GM18508 (cell line): ENCODE measurements at regions not wholly inside any gene's neighbourhood (a gene's known extent, or its start where the extent isn't known, plus 50 kb on each side); places are given as distances from the start of the nearest gene placed in this dataset.
A peak's percentile ranks its signal among the peaks of the same experiment; 100 is the strongest.

Source experiments
- ATAC-seq: cut with Tn5 transposase; IDR thresholded peaks from one replicate; pipeline ENCODE4 v1.9.1; 2021; ENCODE audit warnings: moderate number of reproducible peaks; ENCODE audit not compliant: insufficient read depth, unreplicated experiment

DNA sequence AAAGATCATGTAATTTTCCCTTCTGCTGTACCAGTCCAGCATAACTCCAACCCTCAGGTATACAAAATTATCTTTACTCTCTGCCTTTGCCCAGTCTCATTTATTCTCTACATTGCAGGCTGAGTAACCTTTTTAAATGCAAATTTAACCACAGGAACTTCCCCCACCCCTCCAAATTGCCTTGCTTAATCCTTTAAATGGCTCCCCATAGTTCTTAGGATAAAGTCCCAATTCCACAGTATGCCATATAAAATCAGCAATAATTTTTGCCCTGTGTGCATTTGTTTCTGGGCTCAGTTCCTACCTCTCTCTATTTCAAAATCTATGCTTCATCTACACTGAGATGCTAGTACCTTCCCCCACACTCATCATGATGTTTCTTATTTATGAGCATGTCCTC is 879.7 kb downstream of the RPA4 start:
- no peak for ATAC-seq

DNA sequence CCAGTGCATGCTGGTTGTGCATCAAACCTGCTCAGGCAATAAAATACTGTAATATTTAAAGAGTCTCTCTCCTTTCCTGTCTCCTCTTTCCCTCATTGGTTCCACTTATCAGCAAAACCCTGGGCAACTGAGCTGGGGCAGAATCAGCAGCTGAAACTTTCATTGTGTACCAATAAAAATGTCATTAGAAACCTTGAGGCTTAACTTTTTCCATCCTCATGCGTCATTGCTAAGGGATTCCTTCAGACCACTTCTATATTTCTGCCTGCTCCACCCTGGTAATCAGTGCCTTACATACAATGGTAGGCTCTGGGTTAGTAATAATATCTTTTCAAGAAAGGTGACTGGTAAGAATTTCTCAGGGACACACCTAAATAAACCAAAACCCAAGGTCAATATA is 880.3 kb downstream of the RPA4 start:
- no peak for ATAC-seq

DNA sequence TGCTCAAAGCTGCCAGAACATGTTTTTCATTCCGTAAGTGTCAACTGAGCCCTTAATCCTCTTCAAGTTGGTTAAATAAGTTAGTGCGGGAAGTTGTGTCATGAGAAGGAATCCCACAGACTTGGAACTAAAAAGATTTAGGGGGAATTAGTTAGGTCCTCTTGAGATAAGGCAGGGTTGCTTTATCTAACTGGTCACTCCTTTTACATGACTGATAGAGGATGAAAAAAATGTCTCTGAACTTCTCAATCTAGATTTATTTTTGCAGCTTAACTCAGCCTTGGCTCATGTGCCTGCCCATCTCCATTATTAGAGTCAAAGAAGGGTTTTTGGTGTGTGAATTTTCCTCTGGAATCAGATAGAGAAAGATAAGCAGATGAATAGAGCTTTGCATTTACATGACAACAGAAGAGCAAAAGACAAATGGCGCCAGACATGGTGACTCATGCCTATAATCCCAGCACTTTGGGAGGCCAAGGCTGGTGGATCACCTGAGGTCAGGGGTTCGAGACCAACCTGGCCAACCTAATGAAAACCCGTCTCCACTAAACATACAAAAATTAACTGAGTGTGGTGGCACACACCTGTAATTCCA is 882.9 kb downstream of the RPA4 start:
- no peak for ATAC-seq

DNA sequence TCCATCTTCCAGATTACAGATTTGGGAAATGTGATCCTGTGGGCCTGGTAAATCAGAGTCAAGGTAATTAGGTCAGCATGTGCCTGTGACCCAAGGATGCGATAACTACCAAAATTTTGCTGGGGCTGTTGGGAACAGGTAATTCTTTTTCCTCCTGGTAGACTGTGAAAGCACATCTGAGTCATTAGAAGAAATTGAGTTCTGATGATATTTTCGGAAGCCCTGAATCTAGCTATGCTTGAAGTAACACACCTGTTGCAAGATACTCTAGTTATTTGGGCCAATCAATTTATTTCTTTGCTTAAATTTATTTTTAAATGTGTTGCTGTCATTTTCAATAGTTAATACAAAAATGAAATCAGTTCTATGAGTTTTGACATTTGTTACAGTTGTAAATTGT is 903.6 kb downstream of the RPA4 start:
- ATAC-seq = no peak

DNA sequence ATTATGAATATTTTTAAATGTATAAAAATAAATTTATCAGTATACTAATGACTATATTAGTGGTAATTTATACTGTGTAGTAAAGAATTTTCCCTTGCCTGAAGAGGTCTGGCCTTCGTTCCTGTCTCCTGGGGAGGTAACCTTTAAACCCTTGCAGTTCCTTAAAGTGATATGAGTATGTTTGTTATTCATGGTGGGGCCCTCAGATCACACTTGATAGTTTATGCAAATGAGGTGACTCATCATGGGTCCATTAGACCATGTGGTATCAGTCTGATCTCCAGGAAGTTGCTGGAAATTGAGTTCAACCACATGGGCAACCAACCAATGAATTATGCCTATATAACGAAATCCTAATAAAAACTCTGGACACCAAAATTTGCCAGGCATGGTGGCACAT is 904.1 kb downstream of the RPA4 start:
- ATAC-seq = no peak

DNA sequence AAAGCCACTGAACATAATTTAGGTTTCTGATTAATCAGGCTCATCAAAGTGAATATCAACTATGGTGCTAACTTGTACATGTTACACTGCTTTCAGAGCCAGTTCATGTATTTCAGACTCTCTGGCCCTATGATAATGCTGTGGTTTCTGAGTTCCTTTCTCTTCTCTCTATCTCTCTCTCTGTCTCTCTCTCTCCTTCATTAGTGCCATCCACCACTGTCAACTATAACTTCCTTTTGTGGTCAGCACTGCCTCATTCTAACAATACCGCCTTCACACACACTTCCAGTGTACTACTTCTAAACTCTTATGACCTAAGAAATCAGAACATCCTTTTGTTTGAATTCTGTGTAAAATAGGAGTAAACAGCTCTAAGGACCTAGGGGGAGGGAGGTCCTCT is 907.1 kb downstream of the RPA4 start:
- peak; percentile 76 for ATAC-seq

DNA sequence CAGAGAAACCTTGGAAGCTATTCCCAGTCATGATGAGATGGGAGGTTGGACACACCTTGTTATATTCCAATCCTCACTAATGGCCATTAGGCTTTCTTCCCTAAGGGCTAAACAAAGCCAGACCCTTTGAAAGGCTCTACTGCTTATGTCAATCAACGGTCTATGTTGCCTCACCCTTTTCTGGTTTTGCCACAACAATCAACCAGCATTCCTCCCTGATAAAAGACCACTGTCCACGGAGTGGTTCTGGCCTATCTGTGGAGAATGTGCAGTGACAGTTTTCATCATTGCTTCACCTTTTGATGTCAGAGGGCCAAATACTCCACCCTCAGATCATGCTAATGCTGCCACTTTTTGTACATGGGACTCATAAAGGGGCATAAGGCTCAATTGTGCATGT is 913.4 kb downstream of the RPA4 start:
- no peak for ATAC-seq

DNA sequence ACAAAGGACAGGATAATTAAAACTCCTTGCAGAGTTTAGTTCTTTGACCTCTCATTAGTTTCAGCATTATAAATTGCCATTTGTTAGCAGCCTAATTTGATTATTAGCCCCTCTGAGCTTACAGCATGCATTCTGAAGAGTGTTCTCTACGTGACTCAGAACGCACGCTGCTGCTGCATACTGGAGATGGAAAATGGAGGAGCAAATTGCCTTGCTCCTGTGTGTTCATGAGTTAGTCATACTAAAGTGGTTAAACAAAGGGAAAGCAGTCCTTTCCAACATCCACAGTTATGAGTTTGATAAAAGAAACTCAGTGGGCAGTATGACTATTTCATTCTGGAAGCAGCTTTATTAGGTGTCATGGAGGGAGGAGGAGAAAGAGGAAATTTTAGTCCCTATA is 922.5 kb downstream of the RPA4 start:
- no peak for ATAC-seq

DNA sequence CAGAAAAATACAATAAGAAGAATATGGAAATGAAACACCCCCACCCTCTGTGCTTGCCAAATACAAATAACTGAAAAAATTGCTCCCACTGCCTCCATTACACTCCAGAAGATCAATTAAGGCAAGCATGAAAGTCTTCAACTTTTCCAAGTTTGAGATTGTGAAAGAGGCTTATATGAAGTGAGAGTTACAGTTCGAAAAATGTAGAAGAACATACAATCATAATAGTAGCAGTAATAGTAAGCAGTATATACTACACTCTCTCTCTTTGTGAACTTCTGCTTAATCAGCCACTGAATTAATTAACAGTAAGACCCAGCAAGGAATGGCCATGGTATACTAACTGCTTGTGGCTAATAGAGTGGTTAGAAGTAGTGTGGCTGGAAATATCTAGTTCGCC is 923.2 kb downstream of the RPA4 start:
- ATAC-seq = no peak

DNA sequence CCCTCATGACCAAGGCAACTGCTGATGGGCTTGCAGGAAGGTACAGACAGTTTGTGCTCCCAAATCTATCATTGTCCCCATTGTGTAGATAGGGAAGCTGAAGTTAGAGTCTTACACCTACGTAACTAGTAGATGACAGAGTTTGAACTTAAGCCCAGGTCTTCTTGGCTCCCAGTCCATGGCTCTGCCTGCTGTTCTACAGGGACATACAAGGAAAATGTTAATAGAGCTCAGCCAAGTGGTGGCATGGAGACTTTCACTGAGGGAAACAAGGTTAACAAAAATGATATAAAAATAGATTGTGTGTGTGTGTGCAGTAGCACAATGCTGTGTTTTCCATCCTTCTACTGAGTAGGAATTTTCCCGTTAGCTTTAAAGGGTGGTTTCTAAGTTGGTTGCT is 936.5 kb downstream of the RPA4 start:
- no peak for ATAC-seq

DNA sequence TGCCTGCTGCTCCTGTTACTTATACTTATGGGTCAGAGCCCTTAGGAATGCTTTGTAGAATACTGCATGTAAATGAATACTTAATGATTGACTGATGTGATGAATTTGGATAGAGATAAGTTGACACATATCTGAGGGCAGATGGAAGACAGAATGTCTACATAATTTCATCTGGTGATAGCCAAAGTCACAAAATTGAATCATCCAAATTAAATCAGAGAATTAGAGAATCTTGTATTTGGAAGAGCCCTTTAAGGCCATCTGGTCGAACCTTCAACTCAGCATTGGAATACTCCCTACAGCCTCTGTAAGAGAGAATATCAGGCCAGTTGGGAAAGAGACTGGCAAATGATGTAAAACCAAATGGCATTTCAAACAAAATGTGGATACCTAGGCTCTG is 944.8 kb downstream of the RPA4 start:
- ATAC-seq = no peak

DNA sequence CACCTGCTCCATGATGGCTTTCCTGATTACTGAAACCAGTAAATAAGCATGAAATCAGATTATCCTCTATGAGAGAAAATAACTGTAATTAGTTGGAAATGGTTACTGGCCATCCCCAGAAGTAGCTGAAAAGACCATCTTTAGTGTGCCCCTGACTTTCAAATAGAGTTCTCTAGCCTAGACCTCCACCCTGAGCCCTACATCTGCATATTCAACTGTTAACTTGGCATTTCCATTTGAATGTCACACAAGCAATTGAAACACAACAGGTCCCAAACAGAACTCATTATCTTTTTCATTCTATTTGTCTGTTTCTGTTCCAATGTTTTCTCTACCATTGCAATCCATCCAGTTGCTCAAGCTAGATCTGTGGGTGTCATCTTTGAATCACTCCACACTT is 952.3 kb downstream of the RPA4 start:
- no peak for ATAC-seq

DNA sequence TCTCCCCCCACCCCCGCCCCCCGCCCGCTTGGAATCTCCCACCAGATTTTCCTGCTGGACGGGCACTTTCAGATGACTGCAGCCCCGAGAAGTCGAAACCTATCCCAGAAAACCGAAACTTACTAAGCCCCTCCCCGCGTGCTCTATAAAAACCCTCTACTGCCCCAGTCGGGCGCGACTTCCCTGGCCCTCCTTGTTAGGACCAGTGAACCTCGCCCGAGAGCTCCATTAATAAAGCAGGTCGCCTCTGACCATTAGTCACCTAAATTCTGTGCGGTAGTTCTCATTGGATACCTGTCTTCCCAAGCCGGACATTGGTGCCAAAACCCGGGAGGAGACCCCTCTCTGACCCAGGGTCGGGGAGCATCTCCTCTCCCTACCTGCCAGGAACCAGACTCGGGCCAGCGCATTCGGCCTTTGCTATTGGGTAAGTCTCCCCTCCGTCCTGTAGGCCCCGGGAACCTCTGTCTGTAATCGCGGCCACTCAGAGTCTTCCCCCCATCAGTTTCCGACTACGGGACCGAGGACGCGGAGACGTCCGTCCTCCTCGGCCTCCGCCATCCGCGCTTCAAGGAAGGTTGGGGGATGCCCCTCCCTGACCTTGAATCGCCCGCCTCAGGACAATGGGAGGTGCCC is 958.0 kb downstream of the RPA4 start:
- ATAC-seq = no peak

DNA sequence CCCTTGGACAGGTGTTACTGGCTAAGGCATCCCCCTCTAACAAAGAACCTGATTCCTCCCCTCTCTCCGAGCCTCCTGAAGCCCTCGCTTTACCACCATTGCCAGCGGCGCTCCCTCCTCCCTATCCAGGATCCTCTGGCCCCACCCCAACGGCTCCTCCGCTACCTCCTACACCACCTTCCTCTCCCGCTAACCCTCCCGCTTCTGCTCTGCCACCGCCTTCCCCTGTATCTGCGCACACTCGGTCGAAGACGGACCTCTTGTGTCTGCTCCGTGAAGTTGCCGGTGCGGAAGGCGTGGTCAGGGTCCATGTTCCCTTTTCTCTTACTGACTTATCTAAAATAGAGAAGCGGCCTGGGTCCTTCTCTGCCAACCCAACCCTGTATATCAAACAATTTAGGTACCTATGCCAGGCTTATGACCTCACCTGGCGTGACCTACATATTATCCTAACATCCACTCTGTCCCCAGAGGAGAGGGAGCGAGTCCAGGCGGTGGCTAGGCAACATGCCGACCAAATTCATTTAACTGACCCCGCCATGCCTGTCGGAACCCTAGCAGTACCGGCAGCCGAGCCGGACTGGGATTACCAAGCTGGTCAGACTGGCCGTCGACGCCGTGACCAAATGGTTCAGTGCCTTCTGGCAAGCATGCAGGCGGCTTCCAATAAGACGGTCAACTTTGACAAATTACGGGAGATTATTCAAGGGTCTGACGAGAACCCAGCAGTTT is 958.9 kb downstream of the RPA4 start:
- ATAC-seq = no peak

DNA sequence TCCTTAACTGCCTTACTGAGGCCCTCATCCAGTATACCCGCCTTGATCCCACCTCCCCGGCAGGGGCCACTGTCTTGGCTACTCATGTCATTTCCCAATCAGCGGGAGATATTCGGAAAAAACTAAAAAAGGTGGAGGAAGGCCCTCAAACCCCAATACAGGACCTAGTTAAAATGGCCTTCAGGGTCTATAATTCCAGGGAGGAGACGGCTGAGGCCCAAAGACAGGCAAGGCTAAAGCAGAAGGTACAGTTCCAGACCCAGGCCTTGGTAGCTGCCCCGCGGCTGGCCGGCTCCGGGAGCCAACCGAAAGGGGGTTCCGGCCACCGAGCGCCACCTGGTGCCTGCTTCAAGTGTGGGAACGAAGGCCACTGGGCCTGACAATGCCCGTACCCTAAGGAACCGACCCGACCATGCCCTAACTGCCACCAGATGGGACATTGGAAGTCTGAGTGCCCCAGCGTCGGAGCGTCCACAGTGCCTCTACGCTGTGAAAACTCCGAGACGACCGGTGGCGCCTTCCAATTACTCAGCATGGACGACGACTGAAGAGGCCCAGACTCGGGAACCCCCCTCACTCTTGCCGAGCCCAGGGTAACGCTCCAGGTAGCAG is 959.6 kb downstream of the RPA4 start:
- ATAC-seq = no peak

DNA sequence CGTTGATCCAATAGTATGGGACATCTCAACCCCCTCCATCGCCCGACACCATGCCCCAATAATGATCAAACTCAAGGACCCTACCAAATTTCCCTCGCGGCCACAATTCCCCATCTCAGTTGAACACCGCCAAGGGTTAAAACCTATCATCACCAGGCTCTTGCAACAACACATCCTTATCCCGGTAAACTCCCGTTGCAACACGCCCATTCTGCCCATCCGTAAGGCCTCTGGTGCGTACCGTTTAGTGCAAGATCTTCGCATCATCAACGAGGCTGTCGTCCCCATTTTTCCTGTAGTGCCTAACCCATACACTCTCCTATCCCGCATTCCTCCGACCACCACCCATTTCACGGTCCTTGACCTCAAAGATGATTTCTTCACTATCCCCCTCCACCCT is 960.5 kb downstream of the RPA4 start:
- no peak for ATAC-seq

DNA sequence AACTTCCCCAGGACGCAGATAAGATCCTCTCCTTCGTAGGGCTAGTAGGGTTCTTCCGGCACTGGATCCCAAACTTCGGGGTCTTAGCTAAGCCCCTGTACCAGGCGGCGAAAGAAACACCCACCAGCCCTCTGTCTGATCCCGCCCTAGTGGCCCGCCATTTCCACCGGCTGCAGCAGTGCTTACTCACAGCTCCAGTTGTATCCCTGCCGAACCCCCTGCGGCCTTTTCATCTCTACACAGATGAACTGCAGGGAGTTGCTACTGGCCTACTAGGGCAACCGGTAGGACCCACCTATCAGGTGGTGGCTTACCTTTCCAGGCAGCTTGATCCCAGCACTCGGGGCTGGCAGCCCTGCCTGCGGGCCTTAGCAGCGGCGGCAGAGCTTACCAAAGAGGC is 961.2 kb downstream of the RPA4 start:
- ATAC-seq = no peak

DNA sequence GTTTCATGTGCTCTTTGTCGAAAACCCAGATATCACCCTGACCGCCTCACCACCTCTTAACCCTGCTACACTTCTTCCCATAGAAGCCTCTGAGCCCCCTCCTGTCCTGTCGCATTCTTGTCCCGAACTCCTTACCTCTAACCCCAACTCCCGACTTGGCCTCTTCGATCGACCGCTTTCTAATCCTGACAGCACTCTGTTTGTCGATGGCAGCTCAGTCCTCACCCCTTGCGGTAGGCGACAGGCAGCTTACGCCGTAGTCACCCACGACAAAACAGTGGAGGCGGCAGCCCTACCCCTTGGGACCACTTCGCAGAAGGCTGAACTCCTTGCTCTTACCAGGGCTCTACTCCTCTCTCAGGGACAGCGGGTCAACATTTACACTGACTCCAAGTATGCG is 961.7 kb downstream of the RPA4 start:
- no peak for ATAC-seq

DNA sequence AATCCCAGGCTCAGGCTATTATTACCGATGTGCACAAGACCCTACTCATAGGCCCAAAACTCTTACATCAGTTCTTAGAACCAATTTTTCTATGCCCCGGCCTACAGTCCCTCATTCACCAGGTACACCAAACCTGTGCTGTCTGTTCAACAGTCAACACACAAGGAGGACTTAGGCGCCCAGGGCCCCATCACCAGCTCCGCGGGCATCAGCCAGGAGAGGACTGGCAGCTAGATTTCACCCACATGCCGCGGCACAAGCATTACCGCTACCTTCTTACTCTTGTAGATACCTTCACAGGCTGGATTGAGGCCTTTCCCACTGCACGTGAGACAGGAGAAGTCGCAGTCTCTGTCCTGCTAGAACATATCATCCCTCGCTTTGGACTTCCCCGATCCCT is 962.5 kb downstream of the RPA4 start:
- no peak for ATAC-seq

DNA sequence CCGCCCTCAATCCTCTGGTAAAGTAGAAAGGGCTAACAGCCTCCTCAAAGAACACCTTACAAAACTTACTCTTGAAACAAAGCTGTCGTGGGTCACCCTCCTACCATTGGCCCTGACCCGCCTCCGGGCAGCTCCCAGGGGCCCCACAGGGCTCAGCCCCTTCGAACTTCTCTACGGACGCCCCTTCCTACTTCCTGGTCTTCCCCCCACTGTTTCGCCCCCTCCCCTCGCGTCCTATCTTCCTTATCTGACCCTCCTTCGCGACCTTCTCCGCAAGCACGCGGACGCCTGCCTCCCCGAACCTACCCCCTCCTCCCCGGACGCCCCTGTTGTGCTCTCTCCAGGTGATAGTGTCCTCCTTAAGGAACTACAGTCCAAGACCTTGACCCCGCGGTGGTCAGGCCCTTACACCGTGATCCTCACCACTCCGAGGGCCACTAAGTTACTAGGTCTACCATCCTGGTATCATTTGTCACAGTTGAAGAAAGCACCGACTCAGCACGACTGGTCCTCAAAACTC is 963.1 kb downstream of the RPA4 start:
- no peak for ATAC-seq
